ENCODE measurements at regions not wholly inside any gene's neighbourhood (a gene's known extent, or its start where the extent isn't known, plus 50 kb on each side); places are given as distances from the start of the nearest gene placed in this dataset.

- Histone ChIP-seq H4K20me1 (ENCODE audit: insufficient read depth) (no peaks in the 10 kb centered on the region), H3K9ac (no peak overlapping the region), H3K27me3 (ENCODE audit: insufficient read depth) (no peaks in the 10 kb centered on the region), H3K4me2 (no peak overlapping the region), H3K4me1 (ENCODE audit: control insufficient read depth in 1 of 2, insufficient read depth in 2 of 2, low read depth in 1 of 2, low read length in 1 of 2) (no peaks in the 10 kb centered on the region), H3F3A (replicated peaks; ENCODE audit: insufficient read depth) (no peaks in the 10 kb centered on the region), H3K36me3 (replicated peaks in 1 of 2; ENCODE audit: control insufficient read depth in 1 of 2, insufficient read depth in 2 of 2, low read length in 1 of 2) (no peaks in the 10 kb centered on the region), H3K4me3 (ENCODE audit: low read depth in 2 of 2, low read length in 1 of 2) (no peak overlapping the region), H3K9me3 (no peaks in the 10 kb centered on the region), H3K79me2 (ENCODE audit: insufficient read depth) (no peaks in the 10 kb centered on the region), H3K27ac (ENCODE audit: low read depth in 2 of 2, low read length in 1 of 2) (no peak overlapping the region), H2AFZ (ENCODE audit: low read depth) (no peak overlapping the region), H3K9me2 (no peaks in the 10 kb centered on the region)
- no peak for TF ChIP-seq EZH2phosphoT487 (IDR thresholded peaks at IDR 0.05; ENCODE audit: borderline replicate concordance, low read depth)
- no peak for TF ChIP-seq EP300 (IDR thresholded peaks at IDR 0.05; ENCODE audit: borderline replicate concordance in 1 of 2, low read depth in 1 of 2, low read length in 1 of 2)
- TF ChIP-seq SIN3A (IDR thresholded peaks at IDR 0.05; ENCODE audit: borderline replicate concordance, low read depth, low read length) = no peak
- TF ChIP-seq MAX (IDR thresholded peaks at IDR 0.05; ENCODE audit: low read depth) = no peak
- TF ChIP-seq MEF2A (IDR thresholded peaks at IDR 0.05; ENCODE audit: borderline replicate concordance, low read depth) = no peak
- no peak for TF ChIP-seq USF2 (IDR thresholded peaks at IDR 0.05; ENCODE audit: borderline replicate concordance, low read depth, low read length)
- TF ChIP-seq FOXM1 (IDR thresholded peaks at IDR 0.05; ENCODE audit: low read depth) = no peak
- TF ChIP-seq FOXJ3 (CRISPR knock-in tag; IDR thresholded peaks at IDR 0.05) = no peak
- TF ChIP-seq GABPA (IDR thresholded peaks at IDR 0.05; ENCODE audit: low read depth) = no peak
- TF ChIP-seq ELF1 (IDR thresholded peaks at IDR 0.05) = no peak
- TF ChIP-seq RAD21 (IDR thresholded peaks at IDR 0.05; ENCODE audit: low read length) = no peak
- TF ChIP-seq RFX5 (IDR thresholded peaks at IDR 0.05; ENCODE audit: low read length) = no peak
- no peak for TF ChIP-seq PBX3 (IDR thresholded peaks at IDR 0.05)
- TF ChIP-seq TCF12 (IDR thresholded peaks at IDR 0.05) = no peak
- TF ChIP-seq TAF1 (IDR thresholded peaks at IDR 0.05; ENCODE audit: borderline replicate concordance, low read depth, low read length) = no peak
- no peak for TF ChIP-seq SMC3 (IDR thresholded peaks at IDR 0.05; ENCODE audit: low read depth, low read length)
- no peak for TF ChIP-seq REST (IDR thresholded peaks at IDR 0.05; ENCODE audit: low read depth, low read length)
- WGBS (ENCODE audit: low lambda C conversion rate) = 50% methylated on average over 3 of the region's 3 CpGs
- ChIA-PET CTCF (interaction anchor here (1.1 to 1.4 kb wide), 2 partner anchors 14 to 578 kb away, joined by 3 to 4 read pairs; no protein-coding TSS in a partner anchor), POLR2A (no interaction called here)
- no peak for DNase-seq
Observed at GRCh38 chr5:15417156-15417555, 82.8 kb upstream of the FBXL7 start.

Measured in SK-N-SH (cell line).